Keratinocyte (primary cell): ENCODE measurements at regions not wholly inside any gene's neighbourhood (a gene's known extent, or its start where the extent isn't known, plus 50 kb on each side); places are given as distances from the start of the nearest gene placed in this dataset.
"Not testable (repeated sequence)": the region's sequence is repeated elsewhere in the genome, so short reads cannot be mapped to it uniquely, and the experiment has no call there.

ENCODE experiments used
- EZH2 ChIP-seq: IDR thresholded peaks from one replicate; pipeline ENCODE4 v1.6.1; 2012; ENCODE audit warnings: inconsistent platforms, mild to moderate bottlenecking, low read length, moderate library complexity
- TF ChIP-seq, protein P1 (sequence below), 3 experiments: IDR thresholded peaks in 1 of 3; conservative IDR thresholded peaks in 1 of 3; optimal IDR thresholded peaks in 1 of 3; 2 replicates in 2 of 3; 3 replicates in 1 of 3; pipeline versions ENCODE3 to v1.5.1; 2011; ENCODE audit warnings: low read length in 3 of 3, mild to moderate bottlenecking in 3 of 3, moderate library complexity in 2 of 3, control low read depth in 1 of 3, inconsistent platforms in 1 of 3; ENCODE audit not compliant: insufficient read depth in 2 of 3; ENCODE audit errors: extremely low read depth in 1 of 3

DNA sequence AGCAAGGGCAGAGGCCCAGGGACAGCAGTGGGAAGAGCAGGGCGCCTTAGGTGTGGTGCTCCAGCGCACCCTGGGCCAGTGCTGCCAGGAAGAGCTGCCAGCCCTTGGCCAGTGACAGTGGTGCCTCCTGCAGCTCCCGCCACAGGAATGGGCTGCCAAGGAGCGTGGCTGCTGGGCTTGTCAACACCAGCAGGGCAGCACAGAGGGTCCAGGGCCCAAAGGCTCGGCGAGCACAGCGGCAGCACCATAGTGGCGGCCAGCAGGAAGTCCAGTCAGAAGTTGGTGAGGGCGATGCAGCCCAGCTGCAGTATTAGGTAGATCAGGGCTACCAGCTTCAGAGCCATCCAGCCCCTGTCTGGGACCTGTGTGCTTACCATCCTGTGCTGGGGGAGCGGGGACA, 86.1 kb downstream of the LIMS4 start:
- TF ChIP-seq EZH2 = not testable (repeated sequence)
- TF ChIP-seq, protein P1, sequence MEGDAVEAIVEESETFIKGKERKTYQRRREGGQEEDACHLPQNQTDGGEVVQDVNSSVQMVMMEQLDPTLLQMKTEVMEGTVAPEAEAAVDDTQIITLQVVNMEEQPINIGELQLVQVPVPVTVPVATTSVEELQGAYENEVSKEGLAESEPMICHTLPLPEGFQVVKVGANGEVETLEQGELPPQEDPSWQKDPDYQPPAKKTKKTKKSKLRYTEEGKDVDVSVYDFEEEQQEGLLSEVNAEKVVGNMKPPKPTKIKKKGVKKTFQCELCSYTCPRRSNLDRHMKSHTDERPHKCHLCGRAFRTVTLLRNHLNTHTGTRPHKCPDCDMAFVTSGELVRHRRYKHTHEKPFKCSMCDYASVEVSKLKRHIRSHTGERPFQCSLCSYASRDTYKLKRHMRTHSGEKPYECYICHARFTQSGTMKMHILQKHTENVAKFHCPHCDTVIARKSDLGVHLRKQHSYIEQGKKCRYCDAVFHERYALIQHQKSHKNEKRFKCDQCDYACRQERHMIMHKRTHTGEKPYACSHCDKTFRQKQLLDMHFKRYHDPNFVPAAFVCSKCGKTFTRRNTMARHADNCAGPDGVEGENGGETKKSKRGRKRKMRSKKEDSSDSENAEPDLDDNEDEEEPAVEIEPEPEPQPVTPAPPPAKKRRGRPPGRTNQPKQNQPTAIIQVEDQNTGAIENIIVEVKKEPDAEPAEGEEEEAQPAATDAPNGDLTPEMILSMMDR (optimal IDR thresholded peaks at IDR 0.05 in 1 of 3, IDR thresholded peaks at IDR 0.05 in 1 of 3, conservative IDR thresholded peaks at IDR 0.05 in 1 of 3; ENCODE audit: extremely low read depth in 1 of 3, insufficient read depth in 2 of 3, low read length in 3 of 3) = not testable (repeated sequence)
